Activated naive CD4-positive, alpha-beta T cell treated with anti-CD3 and anti-CD28 coated beads, Interleukin-2, amount 50 U/mL, for 72 hours (primary cell): ENCODE measurements at regions not wholly inside any gene's neighbourhood (a gene's known extent, or its start where the extent isn't known, plus 50 kb on each side); places are given as distances from the start of the nearest gene placed in this dataset.

ENCODE experiments used
- ATAC-seq, 2 donors: fragments of 150-1000 bp; cut with Tn5 transposase; 2 replicates each; pipeline ENCODE4 v1.10.0; 2021; ENCODE audit warnings: mild to moderate bottlenecking in 2 of 2, moderate library complexity in 2 of 2
- DNase-seq, 2 donors: peaks; one replicate each; pipeline ENCODE4 v3.0.0; 2021 to 2022; ENCODE audit warnings: low spot score in 2 of 2
- H3K27ac Mint-ChIP-seq, 2 donors: one replicate each; pipeline ENCODE4 v1.8.0; 2022; ENCODE audit warnings: mild to moderate bottlenecking in 2 of 2, mixed read lengths in 2 of 2
- H3K36me3 Mint-ChIP-seq, 2 donors: one replicate each; pipeline ENCODE4 v1.8.0; 2022; ENCODE audit warnings: mixed read lengths in 2 of 2
- H3K9me3 Mint-ChIP-seq, 2 donors: one replicate each; pipeline ENCODE4 v1.8.0; 2022; ENCODE audit warnings: mixed read lengths in 2 of 2

DNA sequence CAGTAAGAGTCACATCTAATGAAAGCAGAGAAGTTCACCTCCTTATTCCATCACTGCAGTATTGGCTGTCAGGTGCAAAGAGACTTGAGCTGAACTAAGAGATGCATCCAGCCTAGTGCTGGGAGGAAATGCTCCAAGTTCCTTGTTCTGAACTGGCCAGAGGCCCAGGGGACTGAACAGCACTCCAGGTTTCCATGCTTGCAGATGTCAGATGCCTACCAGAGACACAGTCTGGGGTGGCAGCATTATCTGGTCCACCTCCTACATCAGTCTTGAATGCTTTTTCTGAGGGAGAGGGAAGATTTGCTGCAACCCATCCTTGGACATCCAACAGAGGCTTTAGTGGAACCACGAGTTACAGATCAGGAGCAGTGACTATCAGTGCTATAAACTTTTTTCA lies 331.3 kb downstream of the CYRIA start:
- peaks cover 7 to 10% of the 10 kb centered on the region in 2 donors for H3K9me3 Mint-ChIP-seq
- DNase-seq (no peak), ATAC-seq (no peak)
- no peak overlapping the region for H3K27ac Mint-ChIP-seq
- peaks cover 5 to 6% of the 10 kb centered on the region in 2 donors for H3K36me3 Mint-ChIP-seq

DNA sequence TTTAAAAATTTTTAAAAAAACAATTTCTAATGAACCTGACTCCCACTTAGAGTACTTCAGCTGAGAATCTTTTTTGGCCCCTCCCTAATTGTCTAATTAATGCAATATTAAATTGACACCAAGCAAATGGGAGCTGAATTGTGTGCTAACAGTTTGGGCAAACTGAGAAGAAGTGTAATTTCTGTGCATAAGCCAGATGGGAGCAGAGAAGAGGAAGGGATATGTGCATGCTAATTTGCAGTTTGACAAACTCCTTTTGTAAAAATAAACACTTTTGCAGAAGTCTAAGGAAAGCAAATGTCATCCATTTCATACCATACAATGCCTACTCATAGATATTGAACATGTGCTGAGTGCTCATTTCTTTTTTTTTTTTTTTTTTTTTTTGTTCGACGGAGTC lies 332.0 kb downstream of the CYRIA start:
- DNase-seq (no peak), ATAC-seq (no peak)
- H3K27ac Mint-ChIP-seq = no peak overlapping the region
- H3K9me3 Mint-ChIP-seq = peaks cover 6% of the 10 kb centered on the region in 2 donors
- peaks cover 5 to 6% of the 10 kb centered on the region in 2 donors for H3K36me3 Mint-ChIP-seq

DNA sequence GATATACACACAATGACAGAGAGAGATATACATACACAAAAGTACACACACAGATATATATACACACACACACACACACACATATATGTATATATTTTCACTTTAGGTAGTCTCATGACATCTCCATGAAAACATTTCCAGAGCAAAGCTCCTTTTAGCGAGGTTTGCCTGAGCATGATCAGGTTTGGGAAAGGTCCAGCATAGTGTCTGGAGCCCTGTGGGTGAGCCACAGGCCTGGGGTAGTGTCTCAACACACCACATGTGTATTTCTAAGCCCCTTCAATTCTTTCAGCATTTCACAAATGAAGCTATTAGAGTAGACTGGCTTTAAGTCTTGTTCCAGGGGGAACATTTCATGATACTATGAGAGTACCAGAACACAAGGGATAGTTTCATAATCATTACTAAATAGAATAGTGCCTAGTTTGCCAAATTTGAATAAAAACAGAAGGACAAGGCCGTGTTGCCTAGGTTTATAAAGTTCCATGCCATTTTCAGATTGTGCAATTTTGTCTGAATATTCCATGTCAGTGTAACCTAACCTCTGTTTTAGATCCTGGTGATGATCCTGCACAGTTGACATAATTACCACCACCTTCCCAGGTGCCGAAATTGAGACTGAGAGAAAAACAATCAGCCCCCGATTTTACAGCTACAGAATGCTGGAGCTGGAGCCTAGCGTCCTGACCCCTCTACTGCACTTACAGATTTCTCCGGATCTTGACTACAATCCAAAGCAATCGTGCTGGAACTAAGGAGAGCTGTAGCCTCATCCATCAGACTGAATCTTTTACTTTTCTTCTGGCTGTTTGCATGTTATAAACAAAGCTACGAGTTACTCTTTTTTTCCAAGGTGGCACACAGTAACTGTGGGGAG lies 332.7 kb downstream of the CYRIA start:
- Mint-ChIP-seq H3K36me3 (no peaks in the 10 kb centered on the region), H3K9me3 (no peaks in the 10 kb centered on the region), H3K27ac (no peak overlapping the region)
- DNase-seq (no peak), ATAC-seq (no peak)

DNA sequence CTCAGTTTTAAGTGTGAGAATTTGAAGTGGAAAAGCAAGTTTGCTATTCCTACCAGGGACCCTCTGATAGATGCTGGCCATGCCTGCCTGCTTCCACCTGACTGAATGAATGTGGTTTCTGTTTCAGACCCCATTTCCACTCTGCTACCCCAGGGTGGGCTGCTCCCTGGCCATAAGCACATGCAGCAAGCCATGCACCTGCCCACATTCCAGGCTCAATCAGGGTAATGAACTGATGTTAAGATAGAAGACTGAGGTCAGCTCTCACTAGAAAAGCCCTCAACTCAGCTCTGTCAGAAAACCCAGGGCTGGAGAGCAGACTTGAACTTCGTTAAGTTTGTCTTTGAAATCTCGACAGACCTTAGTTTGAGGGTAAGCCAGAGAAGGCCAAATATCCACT lies 333.9 kb downstream of the CYRIA start:
- ATAC-seq (no peak), DNase-seq (no peak)
- H3K27ac Mint-ChIP-seq = no peak overlapping the region
- H3K36me3 Mint-ChIP-seq = no peaks in the 10 kb centered on the region
- no peaks in the 10 kb centered on the region for H3K9me3 Mint-ChIP-seq

DNA sequence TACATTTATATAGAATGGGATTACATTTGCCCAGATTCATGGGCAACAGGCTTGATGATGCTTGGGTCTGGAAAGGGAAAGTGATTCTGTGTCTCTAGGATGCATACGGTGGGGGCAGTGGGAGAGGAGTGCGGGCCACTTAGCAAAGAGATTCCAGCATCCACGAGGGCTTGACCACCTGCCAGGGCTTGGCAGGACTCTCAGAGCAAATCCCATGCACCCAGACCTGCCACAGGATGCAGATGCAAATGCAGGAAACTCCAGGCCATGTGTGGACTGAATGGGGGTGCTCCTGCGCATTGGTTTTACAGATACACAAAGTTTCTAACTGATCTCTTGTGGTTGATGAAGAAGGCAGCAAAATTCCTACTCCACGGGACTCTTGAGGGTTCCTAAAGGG lies 334.7 kb downstream of the CYRIA start:
- H3K36me3 Mint-ChIP-seq = no peaks in the 10 kb centered on the region
- H3K27ac Mint-ChIP-seq = no peak overlapping the region
- H3K9me3 Mint-ChIP-seq = no peaks in the 10 kb centered on the region
- DNase-seq (no peak), ATAC-seq (no peak)

DNA sequence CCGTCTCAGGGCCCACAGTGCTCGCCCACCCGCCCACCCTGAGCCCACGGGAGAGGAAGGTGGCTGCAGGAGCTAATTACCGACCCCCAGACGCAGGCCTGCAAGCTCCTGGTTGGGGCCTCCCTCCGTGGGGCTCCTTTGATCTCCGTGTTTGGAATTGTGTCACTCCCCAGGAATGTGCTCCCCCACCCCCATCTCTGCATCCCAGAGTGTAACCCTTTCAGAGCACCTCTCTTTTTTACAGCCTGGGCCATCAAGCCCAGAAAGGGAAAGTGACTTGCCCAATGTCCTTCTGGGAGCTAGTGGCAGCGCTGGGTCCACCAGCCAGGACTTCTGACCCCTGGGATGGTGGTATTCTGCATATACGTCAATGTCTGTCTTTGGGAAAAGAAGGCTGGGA lies 335.1 kb downstream of the CYRIA start:
- Mint-ChIP-seq H3K27ac (no peak overlapping the region), H3K36me3 (no peaks in the 10 kb centered on the region), H3K9me3 (no peaks in the 10 kb centered on the region)
- DNase-seq (no peak), ATAC-seq (no peak)

DNA sequence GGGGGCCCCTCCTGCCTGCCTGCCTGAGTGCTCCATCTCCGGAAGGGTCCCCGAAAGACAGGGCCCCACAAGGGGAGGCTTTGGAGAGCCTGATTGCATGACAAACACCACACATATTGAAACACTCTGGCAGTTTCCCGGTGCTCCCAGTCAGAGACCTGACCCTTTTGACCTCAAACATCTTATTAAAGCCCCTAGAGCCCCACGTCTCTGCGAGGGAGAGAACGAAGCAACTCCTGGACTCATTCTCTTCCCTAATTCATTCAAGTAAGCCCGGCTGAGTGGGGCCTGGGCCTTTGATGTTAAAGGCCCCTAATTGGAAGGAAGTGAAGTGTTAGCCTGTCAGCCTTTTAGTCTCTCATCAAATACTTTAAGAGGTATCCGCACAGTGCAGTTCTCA lies 335.6 kb downstream of the CYRIA start:
- no peak for ATAC-seq
- no peak overlapping the region for H3K27ac Mint-ChIP-seq
- no peaks in the 10 kb centered on the region for H3K36me3 Mint-ChIP-seq
- no peak for DNase-seq
- H3K9me3 Mint-ChIP-seq = no peaks in the 10 kb centered on the region

DNA sequence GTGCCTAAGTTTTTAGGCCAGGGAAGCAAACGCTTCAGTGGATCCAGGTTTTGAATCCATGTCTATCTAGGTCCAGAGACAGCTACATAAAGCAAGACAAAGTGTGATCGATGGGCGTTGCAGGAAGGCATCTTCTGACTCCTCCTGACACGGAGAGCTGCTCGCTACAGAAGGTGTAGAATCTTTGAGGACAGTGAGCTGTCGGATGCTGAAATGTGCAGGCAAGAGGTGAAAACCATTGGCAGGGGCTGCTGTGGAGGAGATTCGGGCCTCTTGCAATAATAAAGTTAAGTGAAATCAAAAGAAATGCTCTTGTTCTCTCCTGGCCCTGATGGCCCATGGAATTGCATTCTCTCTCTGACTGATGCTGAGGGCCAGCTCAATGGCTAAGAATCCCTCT lies 336.2 kb downstream of the CYRIA start:
- DNase-seq = no peak
- no peak overlapping the region for H3K27ac Mint-ChIP-seq
- no peak for ATAC-seq
- H3K36me3 Mint-ChIP-seq = no peaks in the 10 kb centered on the region
- H3K9me3 Mint-ChIP-seq = no peaks in the 10 kb centered on the region

DNA sequence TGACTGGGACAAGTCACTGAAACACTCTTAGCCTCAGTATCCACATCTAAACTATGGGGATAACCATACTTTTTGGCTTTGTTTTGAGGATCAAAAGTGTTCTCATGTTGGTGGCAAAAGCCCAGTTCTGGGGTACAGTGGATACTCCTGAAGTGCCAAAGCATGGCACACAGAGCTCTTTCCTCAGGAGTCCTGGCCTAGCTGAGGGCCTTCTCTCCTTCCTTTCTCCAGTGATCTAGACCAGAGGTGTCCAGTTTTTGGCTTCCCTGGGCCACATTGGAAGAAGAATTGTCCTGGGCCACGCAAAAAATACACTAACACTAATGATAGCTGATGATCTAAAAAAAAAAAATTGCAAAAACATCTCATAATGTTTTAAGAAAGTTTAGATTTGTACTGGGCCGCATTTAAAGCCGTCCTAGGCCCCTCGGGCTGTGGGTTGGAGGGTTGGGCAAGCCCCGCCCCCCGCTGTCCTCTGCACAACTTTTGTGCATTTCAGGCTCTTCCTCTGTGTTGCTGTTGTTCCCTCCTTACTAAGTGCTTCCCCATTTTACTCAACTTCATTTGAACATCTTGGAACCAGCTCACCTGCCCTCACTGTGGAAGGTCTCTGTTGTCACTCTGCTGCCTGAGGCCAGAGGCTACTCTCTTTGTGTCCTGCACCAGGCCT lies 337.0 kb downstream of the CYRIA start:
- H3K9me3 Mint-ChIP-seq = no peaks in the 10 kb centered on the region
- DNase-seq = no peak

DNA sequence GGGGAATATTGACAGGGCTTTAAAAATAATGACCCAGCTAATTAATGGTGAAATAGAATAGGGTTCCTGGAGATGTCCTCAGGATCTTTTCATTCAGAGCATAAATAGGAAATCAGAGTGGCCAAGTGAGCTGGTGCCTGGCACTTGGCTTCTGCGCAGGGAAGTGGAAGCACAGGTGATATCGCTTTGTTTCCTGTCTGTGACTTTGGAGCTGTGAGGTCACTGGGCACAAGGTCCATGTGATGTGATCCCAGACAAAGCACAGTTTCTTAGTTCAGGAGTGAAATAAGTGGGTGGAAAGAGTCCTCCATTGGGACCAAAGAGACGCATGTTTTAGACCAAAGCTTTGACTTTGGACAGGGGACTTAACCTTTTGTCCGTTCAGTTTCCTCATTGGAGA lies 338.3 kb downstream of the CYRIA start:
- no peak overlapping the region for H3K27ac Mint-ChIP-seq
- H3K36me3 Mint-ChIP-seq = no peaks in the 10 kb centered on the region
- DNase-seq = no peak
- no peaks in the 10 kb centered on the region for H3K9me3 Mint-ChIP-seq
- ATAC-seq = no peak

More for the DNA sequence above, 337.0 kb downstream of the CYRIA start:
- no peak overlapping the region for H3K27ac Mint-ChIP-seq
- ATAC-seq = no peak
- no peaks in the 10 kb centered on the region for H3K36me3 Mint-ChIP-seq

DNA sequence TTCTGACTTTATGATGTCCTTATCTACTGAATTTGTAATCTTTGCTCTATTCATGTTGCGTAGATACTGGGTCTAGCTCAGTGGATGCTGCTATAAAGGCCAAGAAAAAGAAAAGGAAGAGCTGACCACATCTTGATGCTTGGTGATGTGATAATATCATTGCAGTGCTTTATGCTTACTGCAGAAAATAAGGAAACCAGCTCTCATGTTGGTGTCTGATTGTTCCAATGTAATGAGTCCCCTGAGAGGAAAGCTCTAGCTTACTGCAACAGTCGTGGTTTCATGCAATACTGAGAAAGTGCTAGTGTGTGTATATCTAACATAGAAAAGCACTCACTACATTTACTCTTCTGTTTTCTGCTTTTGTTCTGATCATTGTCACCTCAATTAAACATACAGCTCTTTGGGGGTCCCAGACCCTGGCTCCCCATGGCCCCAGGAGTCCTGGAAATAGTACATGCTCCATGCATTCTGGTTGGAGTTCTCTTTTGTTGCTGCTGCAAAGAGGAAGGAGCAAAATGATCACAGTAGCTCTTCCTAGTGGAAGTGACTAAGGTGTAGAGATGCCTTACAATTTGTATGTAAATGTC lies 338.8 kb downstream of the CYRIA start:
- DNase-seq (no peak), ATAC-seq (no peak)
- Mint-ChIP-seq H3K9me3 (no peaks in the 10 kb centered on the region), H3K36me3 (no peaks in the 10 kb centered on the region), H3K27ac (no peak overlapping the region)

DNA sequence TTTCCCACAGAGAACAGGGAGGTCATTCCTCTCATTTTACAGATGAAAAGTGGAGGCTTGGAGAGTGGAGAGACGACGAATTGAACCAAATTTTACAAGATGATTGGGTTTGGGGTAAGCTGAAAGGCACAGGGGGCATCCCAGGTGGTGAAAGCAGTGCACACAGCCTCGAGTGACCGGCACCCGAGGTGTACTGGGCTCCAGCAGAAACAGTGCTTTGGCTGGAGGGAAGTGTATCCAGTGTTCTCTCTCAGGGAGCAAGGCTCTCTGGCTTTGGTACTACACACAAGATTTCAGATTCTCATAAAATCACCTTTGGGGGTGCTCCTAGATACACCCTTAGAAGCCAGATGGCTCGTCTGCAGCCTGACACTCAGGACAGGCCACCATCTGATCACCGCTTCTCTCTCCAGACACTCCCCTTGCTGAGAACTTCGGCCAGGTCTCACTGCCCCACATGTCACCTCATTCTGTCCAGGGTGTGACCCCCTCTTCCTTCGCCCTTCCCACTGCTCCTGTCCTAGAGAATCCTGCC lies 339.6 kb downstream of the CYRIA start:
- Mint-ChIP-seq H3K36me3 (no peaks in the 10 kb centered on the region), H3K27ac (no peak overlapping the region), H3K9me3 (no peaks in the 10 kb centered on the region)
- DNase-seq (no peak), ATAC-seq (no peak)

DNA sequence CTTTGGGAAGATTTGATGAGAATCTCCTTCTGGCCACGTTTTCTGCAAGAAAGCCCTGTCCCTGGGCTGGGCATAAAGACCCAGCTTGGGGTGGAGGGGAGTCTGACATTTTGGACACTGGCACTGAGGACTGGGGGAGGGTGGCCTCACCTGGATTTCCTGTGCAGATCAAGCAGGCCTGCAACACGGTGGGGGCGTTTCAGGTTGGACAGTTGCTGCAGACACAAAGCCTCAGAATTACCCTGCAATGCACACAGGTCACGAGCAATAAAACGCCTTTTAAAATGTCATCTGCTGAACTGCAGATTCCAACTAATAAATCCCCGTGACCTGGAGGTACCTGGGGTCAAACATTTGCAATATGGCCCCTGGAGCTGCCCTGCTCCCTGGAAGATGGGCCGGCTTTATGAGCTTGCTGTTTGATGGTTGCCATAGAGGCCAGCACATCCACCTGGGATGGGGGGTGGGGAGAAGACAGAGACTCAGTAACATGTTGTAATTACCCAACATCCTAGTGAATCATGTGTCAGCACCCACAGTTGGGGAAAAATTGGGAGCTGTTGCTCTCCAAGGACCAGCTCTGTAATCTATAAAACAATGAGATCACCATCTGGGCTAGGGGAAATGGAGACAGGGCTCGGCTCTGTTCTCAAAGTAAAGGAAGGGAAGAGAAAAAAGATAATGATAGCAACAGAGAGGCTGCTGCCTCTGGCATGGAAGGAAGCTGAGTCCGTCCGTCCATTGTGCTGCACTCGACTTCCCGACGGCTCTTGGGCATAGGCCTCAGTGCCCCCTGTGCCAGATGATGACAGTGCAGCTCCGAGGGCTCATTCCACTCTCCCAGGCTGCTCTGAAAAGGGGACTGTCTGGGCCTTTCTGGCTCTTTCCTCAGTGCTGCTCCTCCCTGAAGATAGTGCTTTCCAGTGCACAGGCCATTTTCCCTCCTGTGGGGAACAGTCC lies 340.3 kb downstream of the CYRIA start:
- H3K27ac Mint-ChIP-seq = no peak overlapping the region
- no peaks in the 10 kb centered on the region for H3K9me3 Mint-ChIP-seq
- DNase-seq (no peak), ATAC-seq (no peak)
- H3K36me3 Mint-ChIP-seq = no peaks in the 10 kb centered on the region

DNA sequence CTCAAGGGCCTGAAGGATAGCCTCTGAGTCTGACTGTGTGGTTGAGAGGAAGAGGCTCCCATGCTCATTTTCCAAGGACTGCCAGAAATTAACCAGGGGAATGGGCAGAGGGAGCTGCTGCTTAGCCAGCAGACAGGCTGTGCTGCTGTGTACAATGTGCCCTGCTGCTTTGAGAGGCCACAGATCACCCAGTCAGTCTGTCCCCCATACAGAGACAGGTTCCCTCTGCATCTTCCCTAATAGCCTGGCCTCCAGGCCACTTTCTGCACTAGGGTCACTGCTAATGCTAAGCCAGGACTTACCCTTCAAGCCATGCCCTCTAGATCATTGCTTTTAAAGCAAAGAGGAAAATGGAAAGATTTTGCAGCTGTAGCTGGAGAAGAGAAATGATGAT lies 341.1 kb downstream of the CYRIA start:
- no peak for ATAC-seq
- no peaks in the 10 kb centered on the region for H3K9me3 Mint-ChIP-seq

DNA sequence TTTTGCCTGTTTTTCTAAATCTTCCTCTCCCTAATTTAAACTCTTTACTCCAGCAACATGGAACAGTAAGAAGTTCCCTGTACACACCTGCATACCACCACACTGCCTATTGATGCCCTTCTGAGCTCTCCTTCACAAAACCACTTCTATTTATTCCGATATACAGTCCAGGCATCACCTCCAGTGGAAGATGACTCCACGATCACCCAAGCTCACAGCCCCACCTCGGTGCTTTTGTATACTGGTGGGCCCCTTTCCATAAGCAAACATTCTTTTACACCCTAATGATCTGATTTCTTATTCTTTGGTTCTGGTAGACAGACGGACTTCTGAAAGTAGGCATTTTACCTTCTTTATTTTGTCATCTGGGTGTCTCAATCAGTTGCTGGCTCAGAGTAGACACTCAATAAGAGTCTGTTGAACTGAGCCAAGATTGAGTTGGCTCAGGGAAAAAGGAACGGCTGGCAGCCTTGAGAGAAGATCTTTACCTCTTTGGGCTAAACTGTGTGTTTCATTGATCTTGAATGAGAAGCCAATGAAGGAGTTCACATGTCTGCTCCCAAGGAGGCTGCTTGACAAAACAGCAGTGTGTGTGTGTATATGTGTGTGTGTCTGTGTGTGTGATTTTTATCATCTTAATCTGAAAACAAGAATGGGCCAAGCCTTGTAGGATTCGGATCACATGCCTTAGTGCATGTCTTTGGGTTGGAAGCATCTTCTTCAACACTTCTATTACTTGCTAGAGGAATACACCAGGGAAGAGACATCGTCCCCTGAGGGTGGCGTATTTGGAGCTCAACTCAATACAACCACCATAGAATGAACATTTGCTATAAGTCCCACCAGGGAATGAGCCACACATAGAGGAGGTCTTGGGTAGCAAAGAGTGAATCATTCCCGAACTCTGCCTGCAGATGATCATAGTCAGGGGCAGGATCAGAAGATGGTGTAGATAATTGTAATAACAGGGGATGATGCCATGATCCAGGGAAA lies 341.8 kb downstream of the CYRIA start:
- Mint-ChIP-seq H3K9me3 (no peaks in the 10 kb centered on the region), H3K27ac (no peak overlapping the region), H3K36me3 (no peaks in the 10 kb centered on the region)
- DNase-seq (no peak), ATAC-seq (no peak)

More for the DNA sequence above, 341.1 kb downstream of the CYRIA start:
- no peak for DNase-seq
- Mint-ChIP-seq H3K36me3 (no peaks in the 10 kb centered on the region), H3K27ac (no peak overlapping the region)
